ENCODE measurements at regions not wholly inside any gene's neighbourhood (a gene's known extent, or its start where the extent isn't known, plus 50 kb on each side); places are given as distances from the start of the nearest gene placed in this dataset.

DNA sequence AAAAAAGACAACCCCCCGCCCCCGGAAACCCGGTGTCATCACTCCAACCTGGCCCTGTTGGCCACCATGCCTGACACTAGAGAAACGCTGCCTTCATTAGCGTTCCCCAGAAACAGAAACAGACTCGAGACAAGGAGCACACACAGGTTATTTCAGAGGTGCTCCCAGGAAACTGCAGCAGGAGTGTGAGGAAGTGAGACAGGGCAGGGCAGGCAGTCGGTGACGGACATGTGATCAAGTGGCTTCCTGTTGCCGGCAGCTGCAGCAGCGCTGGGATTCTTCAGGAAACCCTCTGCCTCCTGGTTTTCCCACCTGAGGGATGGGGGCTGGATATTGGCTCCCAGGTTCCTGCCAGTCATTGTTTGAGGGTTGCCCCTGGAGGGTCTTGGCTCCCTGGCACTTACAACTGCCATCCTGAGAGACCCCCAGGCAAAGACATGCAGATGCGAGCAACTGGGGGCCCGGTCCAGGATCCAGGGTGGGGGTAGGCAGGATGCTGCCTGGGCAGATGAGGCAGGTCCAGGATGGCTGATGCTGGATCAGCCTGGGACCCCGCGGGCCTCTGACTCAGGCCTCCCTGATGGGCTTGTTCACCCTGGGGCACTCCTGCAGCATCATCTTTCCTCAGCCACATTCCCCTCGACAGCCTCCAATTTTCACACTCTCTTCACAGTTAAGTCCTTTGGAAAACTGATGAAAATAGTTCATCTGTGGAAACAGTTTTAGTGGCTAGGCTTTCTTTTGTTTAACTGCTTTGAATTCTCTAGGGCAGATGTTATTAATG is 150.7 kb upstream of the SYNDIG1 start:
- TF ChIP-seq, protein P1, sequence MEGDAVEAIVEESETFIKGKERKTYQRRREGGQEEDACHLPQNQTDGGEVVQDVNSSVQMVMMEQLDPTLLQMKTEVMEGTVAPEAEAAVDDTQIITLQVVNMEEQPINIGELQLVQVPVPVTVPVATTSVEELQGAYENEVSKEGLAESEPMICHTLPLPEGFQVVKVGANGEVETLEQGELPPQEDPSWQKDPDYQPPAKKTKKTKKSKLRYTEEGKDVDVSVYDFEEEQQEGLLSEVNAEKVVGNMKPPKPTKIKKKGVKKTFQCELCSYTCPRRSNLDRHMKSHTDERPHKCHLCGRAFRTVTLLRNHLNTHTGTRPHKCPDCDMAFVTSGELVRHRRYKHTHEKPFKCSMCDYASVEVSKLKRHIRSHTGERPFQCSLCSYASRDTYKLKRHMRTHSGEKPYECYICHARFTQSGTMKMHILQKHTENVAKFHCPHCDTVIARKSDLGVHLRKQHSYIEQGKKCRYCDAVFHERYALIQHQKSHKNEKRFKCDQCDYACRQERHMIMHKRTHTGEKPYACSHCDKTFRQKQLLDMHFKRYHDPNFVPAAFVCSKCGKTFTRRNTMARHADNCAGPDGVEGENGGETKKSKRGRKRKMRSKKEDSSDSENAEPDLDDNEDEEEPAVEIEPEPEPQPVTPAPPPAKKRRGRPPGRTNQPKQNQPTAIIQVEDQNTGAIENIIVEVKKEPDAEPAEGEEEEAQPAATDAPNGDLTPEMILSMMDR (IDR thresholded peaks at IDR 0.05) = no peak
- TF ChIP-seq POLR2A (IDR thresholded peaks at IDR 0.05) = no peak

Data from thyroid gland (tissue), 4 donors.